Sigmoid colon (tissue), 6 donors: ENCODE measurements at regions not wholly inside any gene's neighbourhood (a gene's known extent, or its start where the extent isn't known, plus 50 kb on each side); places are given as distances from the start of the nearest gene placed in this dataset.

Experiments
- DNase-seq: peaks from one replicate; pipeline ENCODE4 v3.0.0-alpha.2; 2019
- H3K27ac ChIP-seq, 4 donors: fragments of 200-600 bp; sonication (generic); one replicate each; pipeline ENCODE4 v1.5.1; 2016 to 2019; ENCODE audit warnings: mild to moderate bottlenecking in 1 of 4
- H3K27me3 ChIP-seq, 3 donors: fragments of 200-600 bp; sonication (generic); one replicate each; pipeline ENCODE4 v1.5.1; 2019; ENCODE audit warnings: mild to moderate bottlenecking in 1 of 3
- H3K36me3 ChIP-seq, 4 donors: fragments of 200-600 bp; sonication (generic); one replicate each; pipeline ENCODE4 v1.5.1; 2016 to 2019
- H3K4me1 ChIP-seq, 4 donors: fragments of 200-600 bp; sonication (generic); one replicate each; pipeline ENCODE4 v1.5.1; 2017 to 2019
- H3K4me3 ChIP-seq, 4 donors: fragments of 200-600 bp; sonication (generic); one replicate each; pipeline ENCODE4 v1.5.1; 2017 to 2019; ENCODE audit warnings: mild to moderate bottlenecking in 2 of 4, moderate library complexity in 1 of 4
- H3K9me3 ChIP-seq, 4 donors: fragments of 200-600 bp in 3 of 4; sonication (generic) in 3 of 4; one replicate each; pipeline versions ENCODE4 v1.5.1 to v1.6.1; 2013 to 2019
- EP300 ChIP-seq, 4 donors: sonication (generic); formaldehyde crosslinking; IDR thresholded peaks; one replicate each; pipeline ENCODE4 v1.6.1; 2017; ENCODE audit warnings: antibody characterized with exemption in 4 of 4
- POLR2A ChIP-seq, 2 donors: fragments of 450-650 bp; IDR thresholded peaks; one replicate each; pipeline ENCODE4 v1.6.1; 2016; ENCODE audit warnings: antibody characterized with exemption in 2 of 2, mild to moderate bottlenecking in 2 of 2, moderate library complexity in 2 of 2
- POLR2AphosphoS5 ChIP-seq, 4 donors: sonication (generic); formaldehyde crosslinking; IDR thresholded peaks; one replicate each; pipeline ENCODE4 v1.6.1; 2017; ENCODE audit warnings: antibody characterized with exemption in 4 of 4
- WGBS, 2 donors: extraction: QIAGEN DNeasy Blood & Tissue Kit; methylation state at CpG; one replicate each; pipeline ENCODE4 v1.1.7; 2013; 5-methylcytosine and 5-hydroxymethylcytosine counted together
- intact Hi-C: fragments of 100-400 bp; cut with DNase I; formaldehyde crosslinking; loops from one replicate; pipeline ENCODE4 v1.15.1; 2023
- TF ChIP-seq, protein P1 (sequence below), 4 experiments: fragments of 450-650 bp in 3 of 4; fragments of 200-600 bp in 1 of 4; IDR thresholded peaks; one replicate each; pipeline ENCODE4 v1.5.1; 2016 to 2019; ENCODE audit warnings: antibody characterized with exemption in 4 of 4, mild to moderate bottlenecking in 3 of 4, moderate library complexity in 2 of 4
- donor health status: healthy with polysubstance abuse.
- donor health status: healthy.

DNA sequence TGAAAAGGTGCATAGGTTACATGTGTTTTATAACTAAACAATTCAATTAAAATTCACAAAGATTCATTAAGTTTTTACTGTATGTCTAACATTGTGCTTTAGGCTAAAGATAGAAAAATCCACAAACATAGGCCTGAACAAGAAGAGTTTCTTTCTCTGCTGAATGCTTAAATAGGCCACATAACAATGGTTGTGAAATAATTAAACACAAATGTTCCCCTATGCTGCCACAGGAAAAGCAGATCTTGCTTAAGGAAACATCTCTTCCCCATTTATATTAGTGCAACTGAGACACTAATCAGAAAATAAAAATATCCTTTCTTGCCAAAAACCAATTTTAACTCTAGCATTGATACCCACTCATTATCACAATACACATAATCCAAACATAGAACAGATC, 725.4 kb upstream of the DPPA4 start:
- no peak for TF ChIP-seq POLR2A (IDR thresholded peaks at IDR 0.05)
- TF ChIP-seq, protein P1, sequence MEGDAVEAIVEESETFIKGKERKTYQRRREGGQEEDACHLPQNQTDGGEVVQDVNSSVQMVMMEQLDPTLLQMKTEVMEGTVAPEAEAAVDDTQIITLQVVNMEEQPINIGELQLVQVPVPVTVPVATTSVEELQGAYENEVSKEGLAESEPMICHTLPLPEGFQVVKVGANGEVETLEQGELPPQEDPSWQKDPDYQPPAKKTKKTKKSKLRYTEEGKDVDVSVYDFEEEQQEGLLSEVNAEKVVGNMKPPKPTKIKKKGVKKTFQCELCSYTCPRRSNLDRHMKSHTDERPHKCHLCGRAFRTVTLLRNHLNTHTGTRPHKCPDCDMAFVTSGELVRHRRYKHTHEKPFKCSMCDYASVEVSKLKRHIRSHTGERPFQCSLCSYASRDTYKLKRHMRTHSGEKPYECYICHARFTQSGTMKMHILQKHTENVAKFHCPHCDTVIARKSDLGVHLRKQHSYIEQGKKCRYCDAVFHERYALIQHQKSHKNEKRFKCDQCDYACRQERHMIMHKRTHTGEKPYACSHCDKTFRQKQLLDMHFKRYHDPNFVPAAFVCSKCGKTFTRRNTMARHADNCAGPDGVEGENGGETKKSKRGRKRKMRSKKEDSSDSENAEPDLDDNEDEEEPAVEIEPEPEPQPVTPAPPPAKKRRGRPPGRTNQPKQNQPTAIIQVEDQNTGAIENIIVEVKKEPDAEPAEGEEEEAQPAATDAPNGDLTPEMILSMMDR (IDR thresholded peaks at IDR 0.05), result no peak
- no peak for TF ChIP-seq POLR2AphosphoS5 (IDR thresholded peaks at IDR 0.05)
- TF ChIP-seq EP300 (IDR thresholded peaks at IDR 0.05), result no peak
- Histone ChIP-seq H3K9me3 (no peaks in the 10 kb centered on the region), H3K4me1 (no peaks in the 10 kb centered on the region), H3K27ac (no peak overlapping the region), H3K27me3 (no peaks in the 10 kb centered on the region), H3K36me3 (no peaks in the 10 kb centered on the region), H3K4me3 (no peak overlapping the region)
- intact Hi-C loops, result no loop called here
- no peak for DNase-seq

DNA sequence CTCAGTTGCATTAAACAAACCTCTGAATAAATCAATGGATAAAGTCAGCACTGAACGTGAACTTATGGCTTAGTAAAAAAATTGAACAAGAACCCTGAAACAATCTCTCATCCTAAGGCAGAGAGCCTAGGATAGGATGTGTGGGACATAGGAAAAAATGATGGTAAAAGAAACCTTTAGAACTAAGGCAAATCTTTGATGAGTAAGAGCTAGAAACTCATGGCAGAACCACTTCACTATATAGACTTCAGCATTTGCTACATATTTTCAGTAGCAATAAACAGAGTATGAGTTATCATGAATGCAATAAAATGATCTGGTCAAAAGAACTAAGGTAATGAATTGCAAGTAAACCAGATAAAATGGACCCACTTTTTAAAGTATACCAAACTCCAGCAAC, 725.8 kb upstream of the DPPA4 start:
- no peaks in the 10 kb centered on the region for H3K36me3 ChIP-seq
- H3K9me3 ChIP-seq, result no peaks in the 10 kb centered on the region
- TF ChIP-seq, protein P1 (IDR thresholded peaks at IDR 0.05), result no peak
- TF ChIP-seq POLR2A (IDR thresholded peaks at IDR 0.05), result no peak
- no peak for TF ChIP-seq EP300 (IDR thresholded peaks at IDR 0.05)
- no peak for TF ChIP-seq POLR2AphosphoS5 (IDR thresholded peaks at IDR 0.05)
- intact Hi-C loops, result no loop called here
- H3K4me3 ChIP-seq, result no peak overlapping the region
- H3K4me1 ChIP-seq, result no peaks in the 10 kb centered on the region
- no peak for DNase-seq
- no peaks in the 10 kb centered on the region for H3K27me3 ChIP-seq
- 71 to 79% methylated on average over 1 of the region's 1 CpG for WGBS, 2 donors
- H3K27ac ChIP-seq, result no peak overlapping the region

DNA sequence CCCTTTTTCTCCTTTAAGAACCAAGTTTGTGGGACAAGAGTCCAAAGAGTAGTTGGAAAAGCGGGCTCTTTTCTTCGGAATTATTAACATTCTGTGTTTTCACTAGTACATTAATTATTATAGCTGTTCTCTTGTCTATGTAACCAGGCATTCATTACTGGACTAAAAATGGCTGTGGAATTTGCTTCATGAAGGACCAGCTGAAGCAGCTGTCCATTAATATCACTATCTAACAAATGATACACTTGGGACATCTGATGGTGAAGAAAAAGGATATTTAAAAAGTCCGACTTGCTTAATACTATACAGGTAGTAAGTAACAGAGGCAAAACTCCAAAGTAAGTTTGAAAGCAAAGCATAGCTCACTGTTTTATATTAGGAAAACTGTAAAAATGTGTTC, 728.9 kb upstream of the DPPA4 start:
- TF ChIP-seq POLR2AphosphoS5 (IDR thresholded peaks at IDR 0.05), result no peak
- no peak for TF ChIP-seq POLR2A (IDR thresholded peaks at IDR 0.05)
- TF ChIP-seq, protein P1 (IDR thresholded peaks at IDR 0.05), result no peak
- no peak for TF ChIP-seq EP300 (IDR thresholded peaks at IDR 0.05)
- Histone ChIP-seq H3K4me3 (no peak overlapping the region), H3K27me3 (no peaks in the 10 kb centered on the region), H3K27ac (no peak overlapping the region), H3K36me3 (no peaks in the 10 kb centered on the region), H3K9me3 (no peaks in the 10 kb centered on the region), H3K4me1 (peaks cover 0 to 4% (median 0%) of the 10 kb centered on the region in 4 donors)
- DNase-seq, result no peak
- WGBS, 2 donors, result 88 to 94% methylated on average over 3 of the region's 3 CpGs
- intact Hi-C loops, result no loop called here

DNA sequence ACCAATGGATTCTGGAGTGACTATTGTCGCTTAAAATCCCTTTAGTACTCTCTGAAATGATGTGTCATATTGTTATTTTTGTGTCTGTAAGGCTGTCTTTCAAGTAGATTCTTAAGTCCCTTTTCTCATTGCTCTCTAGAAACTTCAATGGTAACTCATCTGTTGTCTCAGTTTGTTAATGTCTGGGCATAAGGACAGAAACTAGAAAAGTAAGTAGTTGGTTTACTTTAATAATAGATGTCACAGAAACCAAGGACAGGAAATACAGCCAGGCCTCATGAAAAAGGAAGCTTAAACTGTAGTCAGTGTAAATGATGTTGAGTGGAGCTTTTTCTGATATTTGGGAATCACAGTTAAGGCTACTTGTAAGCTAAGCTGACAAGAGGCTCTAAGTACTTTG, 730.2 kb upstream of the DPPA4 start:
- Histone ChIP-seq H3K9me3 (no peaks in the 10 kb centered on the region), H3K27ac (no peak overlapping the region), H3K4me3 (no peak overlapping the region), H3K4me1 (peaks cover 0 to 4% (median 0%) of the 10 kb centered on the region in 4 donors), H3K36me3 (no peaks in the 10 kb centered on the region), H3K27me3 (no peaks in the 10 kb centered on the region)
- TF ChIP-seq, protein P1 (IDR thresholded peaks at IDR 0.05), result no peak
- TF ChIP-seq EP300 (IDR thresholded peaks at IDR 0.05), result no peak
- no peak for TF ChIP-seq POLR2AphosphoS5 (IDR thresholded peaks at IDR 0.05)
- no peak for TF ChIP-seq POLR2A (IDR thresholded peaks at IDR 0.05)
- no peak for DNase-seq
- intact Hi-C loops, result no loop called here
- 84 to 87% methylated on average over 1 of the region's 1 CpG for WGBS, 2 donors

DNA sequence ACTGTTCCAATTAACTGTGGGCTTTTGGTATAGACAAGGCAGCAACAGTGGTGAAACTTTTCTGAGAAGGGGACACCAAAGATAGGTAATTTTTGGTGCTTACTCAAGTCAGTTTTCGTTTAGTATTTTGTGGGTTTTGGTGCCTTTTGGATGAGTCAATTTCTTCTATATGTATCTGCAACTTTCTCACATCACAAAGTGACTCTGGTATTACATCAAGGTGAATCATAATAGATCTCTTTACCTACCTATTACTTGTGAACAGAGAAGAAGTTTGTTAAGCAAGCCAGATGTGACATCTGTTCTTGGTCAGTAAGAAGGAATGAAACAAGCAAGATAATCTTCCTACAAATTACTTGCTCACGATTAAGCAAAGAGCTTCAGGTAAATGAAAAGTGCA, 732.4 kb upstream of the DPPA4 start:
- intact Hi-C loops, result no loop called here

More for the DNA sequence above, 732.4 kb upstream of the DPPA4 start:
- Histone ChIP-seq H3K9me3 (no peaks in the 10 kb centered on the region), H3K27me3 (no peaks in the 10 kb centered on the region), H3K4me1 (peaks cover 0 to 4% (median 0%) of the 10 kb centered on the region in 4 donors), H3K36me3 (no peaks in the 10 kb centered on the region), H3K4me3 (no peak overlapping the region), H3K27ac (no peak overlapping the region)
- no peak for DNase-seq
- no peak for TF ChIP-seq EP300 (IDR thresholded peaks at IDR 0.05)
- TF ChIP-seq, protein P1 (IDR thresholded peaks at IDR 0.05), result no peak
- no peak for TF ChIP-seq POLR2A (IDR thresholded peaks at IDR 0.05)
- no peak for TF ChIP-seq POLR2AphosphoS5 (IDR thresholded peaks at IDR 0.05)
- WGBS, 2 donors, result 75 to 77% methylated on average over 2 of the region's 2 CpGs
